Nephron progenitor cell (in vitro differentiated cells): ENCODE measurements at regions not wholly inside any gene's neighbourhood (a gene's known extent, or its start where the extent isn't known, plus 50 kb on each side); places are given as distances from the start of the nearest gene placed in this dataset.
"Not testable (repeated sequence)": the region's sequence is repeated elsewhere in the genome, so short reads cannot be mapped to it uniquely, and the experiment has no call there.

ENCODE experiments used
- DNase-seq: peaks from one replicate; pipeline ENCODE4 v3.0.0; 2021
- H3K27ac Mint-ChIP-seq: 2 replicates; pipeline ENCODE4 v1.8.0; 2021; ENCODE audit warnings: mild to moderate bottlenecking, moderate library complexity, mixed read lengths
- H3K27me3 Mint-ChIP-seq: 2 replicates; pipeline ENCODE4 v1.8.0; 2021; ENCODE audit warnings: mild to moderate bottlenecking, low read depth, mixed read lengths; ENCODE audit not compliant: poor library complexity
- H3K36me3 Mint-ChIP-seq: 2 replicates; pipeline ENCODE4 v1.8.0; 2021; ENCODE audit warnings: low read depth, mixed read lengths
- H3K4me1 Mint-ChIP-seq: 2 replicates; pipeline ENCODE4 v1.8.0; 2021; ENCODE audit warnings: mixed read lengths
- H3K4me3 Mint-ChIP-seq: 2 replicates; pipeline ENCODE4 v1.8.0; 2021; ENCODE audit warnings: mild to moderate bottlenecking, moderate library complexity, mixed read lengths
- H3K9me3 Mint-ChIP-seq: 2 replicates; pipeline ENCODE4 v1.8.0; 2021; ENCODE audit warnings: mild to moderate bottlenecking, moderate library complexity, mixed read lengths
- CTCF ChIP-seq: fragments of 200-600 bp; sonication (generic); IDR thresholded peaks from 2 replicates; pipeline ENCODE4 v1.5.0; 2021; ENCODE audit warnings: antibody characterized with exemption

DNA sequence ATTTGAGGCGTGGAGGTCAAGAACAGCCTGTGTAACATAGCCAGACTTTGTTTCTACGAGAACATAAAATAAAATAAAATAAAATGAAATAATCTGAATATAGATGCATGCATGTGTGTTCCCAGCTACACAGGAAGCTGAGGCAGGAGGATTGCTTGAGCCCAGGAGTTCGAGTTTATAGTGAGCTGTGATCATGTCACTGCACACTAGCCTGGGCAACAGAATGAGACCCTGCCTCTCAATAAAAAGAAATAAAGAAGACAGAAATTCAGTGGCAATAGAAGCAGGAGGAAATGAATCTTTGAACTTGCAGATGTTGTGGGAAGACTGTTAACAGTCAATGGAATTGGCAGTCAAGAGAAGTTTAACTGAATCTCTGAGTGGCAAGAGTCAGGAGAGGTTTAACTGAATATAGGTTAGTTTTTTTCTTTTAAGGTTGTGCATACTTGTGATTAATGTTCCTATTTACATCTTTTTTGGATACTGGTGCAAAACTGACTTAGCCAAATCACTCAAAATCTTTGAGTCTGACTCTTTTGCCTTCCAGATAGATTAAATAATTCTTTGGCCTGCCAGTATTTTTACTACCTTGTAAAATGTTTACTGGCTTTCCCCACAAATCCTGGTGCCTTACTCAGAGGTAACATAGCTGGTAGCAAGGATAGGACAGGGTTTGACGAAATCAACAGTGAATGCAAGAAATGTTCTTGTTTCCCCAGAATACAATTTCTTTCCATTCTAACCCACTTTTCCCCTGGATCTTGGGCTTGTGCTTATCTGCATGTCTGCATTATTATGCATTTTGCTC lies 361.4 kb downstream of the PDCD6IP start:
- TF ChIP-seq CTCF = no peak
- Mint-ChIP-seq H3K27me3 (no peaks in the 10 kb centered on the region), H3K4me1 (peaks cover 6% of the 10 kb centered on the region), H3K9me3 (peaks cover 5% of the 10 kb centered on the region), H3K27ac (peak overlapping the region; percentile 84), H3K36me3 (no peaks in the 10 kb centered on the region), H3K4me3 (no peak overlapping the region)
- no peak for DNase-seq

DNA sequence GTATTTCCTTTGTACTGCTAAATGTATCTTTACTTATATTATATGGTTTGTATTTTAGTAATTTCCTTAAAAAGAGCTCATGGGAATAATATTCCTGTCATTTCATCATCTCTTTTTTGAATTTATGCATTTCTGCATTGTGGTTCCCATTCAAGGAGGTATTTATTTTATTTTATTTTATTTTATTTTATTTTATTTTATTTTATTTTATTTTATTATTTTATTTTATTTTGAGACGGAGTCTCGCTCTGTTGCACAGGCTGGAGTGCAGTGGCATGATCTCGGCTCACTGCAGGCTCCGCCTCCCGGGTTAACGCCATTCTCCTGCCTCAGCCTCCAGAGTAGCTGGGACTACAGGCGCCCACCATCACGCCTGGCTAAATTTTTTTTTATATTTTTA lies 371.2 kb downstream of the PDCD6IP start:
- DNase-seq, H3K27ac Mint-ChIP-seq: not testable (repeated sequence)

DNA sequence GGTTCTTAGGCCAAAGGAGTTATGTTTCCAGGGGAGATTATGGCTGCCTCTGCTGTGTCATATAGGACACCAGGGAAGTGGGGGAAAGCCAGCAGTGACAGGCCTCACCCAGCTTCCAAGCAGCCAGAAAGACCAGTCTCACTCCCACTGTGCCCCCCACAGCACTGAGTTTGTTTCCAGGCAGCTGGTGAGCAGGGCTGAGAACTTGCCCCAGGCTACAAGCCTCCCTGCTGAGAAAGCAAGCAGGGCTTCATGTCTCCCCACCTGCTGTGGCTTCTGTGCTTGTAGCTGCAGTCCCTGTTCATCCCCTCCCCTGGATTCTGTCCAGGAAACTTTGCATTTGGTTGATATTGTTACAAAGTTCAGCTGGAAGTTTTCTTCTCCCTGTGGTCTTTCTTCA lies 376.3 kb downstream of the PDCD6IP start:
- DNase-seq = no peak
- H3K27me3 Mint-ChIP-seq = peaks cover 3% of the 10 kb centered on the region
- no peak for TF ChIP-seq CTCF
- no peaks in the 10 kb centered on the region for H3K36me3 Mint-ChIP-seq
- peaks cover 17% of the 10 kb centered on the region for H3K9me3 Mint-ChIP-seq
- peaks cover 3% of the 10 kb centered on the region for H3K4me1 Mint-ChIP-seq
- no peak overlapping the region for H3K27ac Mint-ChIP-seq
- H3K4me3 Mint-ChIP-seq = no peak overlapping the region

More for the DNA sequence above, 371.2 kb downstream of the PDCD6IP start:
- not testable (repeated sequence) for H3K27me3 Mint-ChIP-seq, H3K4me3 Mint-ChIP-seq, H3K4me1 Mint-ChIP-seq, H3K36me3 Mint-ChIP-seq
- peaks cover 17% of the 10 kb centered on the region for H3K9me3 Mint-ChIP-seq

DNA sequence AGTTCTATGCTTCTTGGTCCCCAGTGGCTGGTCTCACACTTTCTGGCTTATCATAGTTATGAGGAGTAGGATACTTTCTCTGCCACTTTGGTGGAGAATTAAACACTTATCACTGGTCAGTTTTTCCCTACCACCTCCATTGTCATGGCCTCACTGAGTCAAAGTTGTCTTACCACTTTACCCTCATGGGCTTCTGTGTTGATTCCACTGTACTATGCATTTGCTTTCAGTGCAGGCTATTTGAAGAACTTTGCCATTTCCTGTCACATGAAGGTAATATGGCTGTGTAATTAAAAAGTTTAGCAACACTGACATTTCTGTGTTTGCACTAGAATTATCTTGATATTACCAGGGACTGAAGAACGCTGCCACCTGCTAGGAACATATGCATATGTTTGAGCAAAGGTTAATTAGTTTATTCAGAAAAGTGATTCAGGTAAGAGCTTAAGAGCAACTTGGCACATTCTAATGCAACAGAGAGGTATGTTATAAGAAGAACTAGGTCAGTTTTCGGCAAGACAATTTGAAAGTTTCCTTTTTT lies 377.3 kb downstream of the PDCD6IP start:
- no peak for TF ChIP-seq CTCF
- Mint-ChIP-seq H3K4me1 (peaks cover 3% of the 10 kb centered on the region), H3K4me3 (no peak overlapping the region), H3K27me3 (peaks cover 3% of the 10 kb centered on the region), H3K36me3 (no peaks in the 10 kb centered on the region), H3K9me3 (peaks cover 17% of the 10 kb centered on the region), H3K27ac (no peak overlapping the region)
- no peak for DNase-seq

- Mint-ChIP-seq H3K4me1 (peaks cover 3% of the 10 kb centered on the region), H3K9me3 (peaks cover 17% of the 10 kb centered on the region), H3K27ac (no peak overlapping the region), H3K36me3 (no peaks in the 10 kb centered on the region), H3K4me3 (no peak overlapping the region), H3K27me3 (peaks cover 3% of the 10 kb centered on the region)
- no peak for TF ChIP-seq CTCF
- DNase-seq = no peak
Observed at GRCh38 chr3:34176723-34177122, 378.3 kb downstream of the PDCD6IP start.

DNA sequence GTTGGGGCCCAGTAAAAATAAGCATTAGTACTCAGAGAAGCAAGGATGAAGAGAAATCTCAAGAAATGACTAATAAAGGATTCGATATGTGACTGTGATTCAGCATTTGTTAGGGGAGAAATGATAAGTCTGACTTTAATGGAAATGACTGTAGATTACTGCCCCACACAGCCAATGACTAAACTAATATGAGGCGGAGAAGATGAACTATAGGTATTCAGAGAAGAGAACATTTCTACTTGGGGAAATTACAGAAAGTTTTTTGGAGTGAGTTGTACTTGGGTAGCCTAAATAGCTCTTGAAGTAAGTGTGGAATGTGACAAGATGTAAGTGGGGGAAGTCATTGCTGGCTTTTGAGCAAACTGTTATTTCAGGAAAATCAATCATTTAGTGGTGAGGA lies 380.0 kb downstream of the PDCD6IP start:
- no peak for TF ChIP-seq CTCF
- Mint-ChIP-seq H3K36me3 (no peaks in the 10 kb centered on the region), H3K4me3 (no peak overlapping the region), H3K27me3 (no peaks in the 10 kb centered on the region), H3K4me1 (peaks cover 9% of the 10 kb centered on the region), H3K27ac (no peak overlapping the region), H3K9me3 (peaks cover 9% of the 10 kb centered on the region)
- no peak for DNase-seq
